ENCODE measurements at regions not wholly inside any gene's neighbourhood (a gene's known extent, or its start where the extent isn't known, plus 50 kb on each side); places are given as distances from the start of the nearest gene placed in this dataset.

DNA sequence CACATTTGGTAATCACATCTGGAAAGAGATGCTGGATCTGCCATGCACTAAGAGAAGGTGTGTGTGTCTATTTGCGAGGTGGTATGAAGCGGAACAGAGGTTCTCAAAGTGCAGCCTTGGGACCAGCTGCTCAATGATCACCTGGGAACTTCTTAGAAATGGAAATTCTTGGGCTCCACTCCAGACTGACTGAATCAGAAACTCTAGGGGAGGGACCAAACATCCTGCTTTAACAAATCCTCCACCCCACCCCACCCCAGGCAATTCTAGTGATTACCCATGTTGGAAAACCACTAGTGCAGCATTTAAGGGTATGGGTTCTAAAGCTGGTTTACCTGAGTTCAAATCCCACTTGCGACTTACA lies 143.9 kb upstream of the JUN start:
- Histone ChIP-seq H3K27me3 (no peaks in the 10 kb centered on the region), H3K4me3 (replicated peaks in 1 of 3) (no peak overlapping the region), H3K9me3 (no peaks in the 10 kb centered on the region), H3K4me1 (peaks cover 35 to 36% of the 10 kb centered on the region in 2 donors), H3K36me3 (no peaks in the 10 kb centered on the region), H3K27ac (peak overlapping the region; percentile 63 to 76 (median 67))
- intact Hi-C loops (cut with DNase I): loop anchor here (10.0 kb wide), 1 partner anchor 133 kb away; no protein-coding TSS in a partner anchor
- TF ChIP-seq POLR2A (IDR thresholded peaks at IDR 0.05) (no peak), CTCF (IDR thresholded peaks at IDR 0.05) (no peak)
- WGBS, 2 donors: 52 to 57% methylated on average over 3 of the region's 3 CpGs
- DNase-seq: peak; percentile 60 to 63

- 92 to 93% methylated on average over 6 of the region's 6 CpGs for WGBS, 2 donors
- peaks cover 36 to 38% of the 10 kb centered on the region in 2 donors for H3K4me1 ChIP-seq
- H3K4me3 ChIP-seq (replicated peaks in 1 of 3): no peak overlapping the region
- no peak overlapping the region for H3K27ac ChIP-seq
- TF ChIP-seq POLR2A (IDR thresholded peaks at IDR 0.05) (no peak), CTCF (IDR thresholded peaks at IDR 0.05) (no peak)
- intact Hi-C loops (cut with DNase I): loop anchor here (10.0 kb wide), 1 partner anchor 134 kb away; no protein-coding TSS in a partner anchor
- H3K9me3 ChIP-seq: no peaks in the 10 kb centered on the region
- no peaks in the 10 kb centered on the region for H3K27me3 ChIP-seq
- no peaks in the 10 kb centered on the region for H3K36me3 ChIP-seq
- DNase-seq: no peak
Measured at GRCh38 chr1:58928514-58928913, 144.7 kb upstream of the JUN start.

GRCh38 chr1:58929671-58930325 lies 146.0 kb upstream of the JUN start:
- Histone ChIP-seq H3K9me3 (no peaks in the 10 kb centered on the region), H3K4me1 (peaks cover 36 to 38% of the 10 kb centered on the region in 2 donors), H3K4me3 (replicated peaks in 1 of 3) (no peak overlapping the region), H3K27me3 (no peaks in the 10 kb centered on the region), H3K27ac (no peak overlapping the region), H3K36me3 (no peaks in the 10 kb centered on the region)
- no peak for DNase-seq
- intact Hi-C loops (cut with DNase I): loop anchor here (10.0 kb wide), 1 partner anchor 135 kb away; no protein-coding TSS in a partner anchor
- WGBS, 2 donors: 92 to 97% methylated on average over 11 of the region's 11 CpGs
- TF ChIP-seq CTCF (IDR thresholded peaks at IDR 0.05): no peak
- no peak for TF ChIP-seq POLR2A (IDR thresholded peaks at IDR 0.05)

DNA sequence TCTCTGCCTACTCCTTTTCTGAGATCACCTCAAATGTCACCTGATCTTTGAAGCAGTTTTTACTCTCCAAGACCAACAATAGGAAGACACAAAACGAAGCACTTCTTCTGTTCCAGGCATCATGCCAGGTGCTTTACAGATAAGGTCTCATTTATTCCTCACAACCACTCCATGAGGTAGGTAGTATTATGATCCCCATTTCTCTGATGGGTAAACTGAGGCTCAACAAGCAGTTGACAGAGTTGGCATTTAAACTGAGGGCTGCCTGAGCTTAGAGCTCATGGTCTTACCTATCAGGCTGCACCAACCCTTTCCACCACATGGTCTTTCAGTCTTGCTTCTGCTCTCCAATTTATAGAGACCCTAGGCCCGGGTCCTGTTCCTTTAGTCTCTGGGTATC lies 147.2 kb upstream of the JUN start:
- intact Hi-C loops (cut with DNase I): no loop called here
- H3K4me3 ChIP-seq (replicated peaks in 1 of 3): no peak overlapping the region
- H3K36me3 ChIP-seq: no peaks in the 10 kb centered on the region
- TF ChIP-seq CTCF (IDR thresholded peaks at IDR 0.05): no peak
- TF ChIP-seq POLR2A (IDR thresholded peaks at IDR 0.05): no peak
- 84 to 91% methylated on average over 2 of the region's 2 CpGs for WGBS, 2 donors
- H3K9me3 ChIP-seq: no peaks in the 10 kb centered on the region
- no peak overlapping the region for H3K27ac ChIP-seq
- H3K27me3 ChIP-seq: no peaks in the 10 kb centered on the region
- H3K4me1 ChIP-seq: peaks cover 29 to 34% of the 10 kb centered on the region in 2 donors
- no peak for DNase-seq

- H3K27me3 ChIP-seq: no peaks in the 10 kb centered on the region
- WGBS, 2 donors: 95 to 97% methylated on average over 6 of the region's 6 CpGs
- no peak for TF ChIP-seq CTCF (IDR thresholded peaks at IDR 0.05)
- TF ChIP-seq POLR2A (IDR thresholded peaks at IDR 0.05): no peak
Measured at GRCh38 chr1:58931756-58932155, 147.9 kb upstream of the JUN start.

More at GRCh38 chr1:58931756-58932155, 147.9 kb upstream of the JUN start:
- Histone ChIP-seq H3K9me3 (no peaks in the 10 kb centered on the region), H3K4me3 (replicated peaks in 1 of 3) (no peak overlapping the region), H3K36me3 (no peaks in the 10 kb centered on the region), H3K27ac (peak overlapping the region in 1 of 3 donors; percentile 52), H3K4me1 (peaks cover 22 to 27% of the 10 kb centered on the region in 2 donors)
- no peak for DNase-seq
- intact Hi-C loops (cut with DNase I): no loop called here

Data from thyroid gland (tissue), 4 donors.